HG03280 (cell line): ENCODE measurements at regions not wholly inside any gene's neighbourhood (a gene's known extent, or its start where the extent isn't known, plus 50 kb on each side); places are given as distances from the start of the nearest gene placed in this dataset.

Experiments
- ATAC-seq: cut with Tn5 transposase; IDR thresholded peaks from one replicate; pipeline ENCODE4 v1.9.1; 2021; ENCODE audit warnings: mild to moderate bottlenecking, moderate library complexity; ENCODE audit not compliant: unreplicated experiment

- no peak for ATAC-seq
Measured at GRCh38 chr18:65414501-65414900, 336.3 kb upstream of the CDH7 start.

GRCh38 chr18:65411061-65411460 lies 339.8 kb upstream of the CDH7 start:
- ATAC-seq, result no peak

- ATAC-seq, result no peak
Measured at GRCh38 chr18:65409261-65409660, 341.6 kb upstream of the CDH7 start.

- ATAC-seq, result no peak
Measured at GRCh38 chr18:65403534-65403933, 347.3 kb upstream of the CDH7 start.

DNA sequence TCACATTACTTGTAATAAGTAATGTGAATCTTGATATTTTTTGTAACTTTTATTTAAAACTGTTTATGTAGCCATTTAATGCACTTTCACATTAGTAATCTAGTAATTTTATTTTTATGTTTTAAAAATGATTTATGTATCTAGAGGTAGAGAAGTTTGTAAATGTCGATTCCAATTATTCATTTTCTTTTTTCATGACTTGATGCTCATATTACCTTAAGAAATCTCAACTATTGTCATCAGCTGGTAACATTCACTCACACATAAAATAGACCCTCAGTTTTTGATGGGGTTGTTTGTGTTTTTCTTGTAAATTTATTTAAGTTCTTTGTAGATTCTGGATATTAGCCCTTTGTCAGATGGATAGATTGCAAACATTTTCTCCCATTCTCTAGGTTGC lies 351.7 kb upstream of the CDH7 start:
- ATAC-seq, result no peak

GRCh38 chr18:65398347-65399075 lies 352.3 kb upstream of the CDH7 start:
- ATAC-seq, result no peak

DNA sequence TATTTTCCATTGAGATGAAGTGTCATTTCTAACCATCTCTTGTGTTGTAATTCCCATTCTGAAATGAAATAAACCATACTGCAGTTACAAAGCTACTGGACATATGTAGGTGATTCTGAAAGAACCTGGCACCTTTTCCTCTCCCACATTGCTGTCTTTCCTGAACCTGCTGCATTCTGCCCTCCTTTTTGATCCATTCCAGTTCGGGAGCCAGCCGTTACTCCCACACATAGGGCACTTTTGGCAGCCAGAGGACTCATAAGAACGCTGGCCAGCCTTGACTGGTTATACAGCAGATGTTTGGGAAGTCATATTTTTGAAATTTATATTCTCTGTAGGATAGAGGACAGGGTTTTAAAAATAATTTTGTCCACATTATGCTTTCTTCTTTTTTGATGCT lies 369.8 kb upstream of the CDH7 start:
- ATAC-seq, result no peak

DNA sequence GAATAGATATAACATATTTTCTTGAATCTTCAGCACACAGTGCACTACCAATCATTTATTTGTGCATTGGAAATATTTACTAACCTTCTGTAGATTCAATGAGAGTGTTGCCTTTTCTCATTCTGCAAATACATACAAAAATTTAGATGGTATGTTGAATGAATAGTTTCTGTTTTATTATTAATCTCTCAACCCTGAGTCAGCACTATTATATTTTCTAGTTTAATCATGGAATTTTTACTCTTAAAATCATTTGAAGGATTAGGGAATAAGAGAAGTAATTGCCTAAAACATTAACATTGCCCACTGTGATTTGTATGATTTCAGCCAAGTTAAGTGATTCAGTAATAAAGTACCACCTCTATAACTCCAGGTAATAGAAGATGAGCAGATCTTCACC lies 370.2 kb upstream of the CDH7 start:
- ATAC-seq, result no peak

GRCh38 chr18:65372904-65373303 lies 377.9 kb upstream of the CDH7 start:
- ATAC-seq, result no peak

GRCh38 chr18:65365245-65365980 lies 385.4 kb upstream of the CDH7 start:
- no peak for ATAC-seq

DNA sequence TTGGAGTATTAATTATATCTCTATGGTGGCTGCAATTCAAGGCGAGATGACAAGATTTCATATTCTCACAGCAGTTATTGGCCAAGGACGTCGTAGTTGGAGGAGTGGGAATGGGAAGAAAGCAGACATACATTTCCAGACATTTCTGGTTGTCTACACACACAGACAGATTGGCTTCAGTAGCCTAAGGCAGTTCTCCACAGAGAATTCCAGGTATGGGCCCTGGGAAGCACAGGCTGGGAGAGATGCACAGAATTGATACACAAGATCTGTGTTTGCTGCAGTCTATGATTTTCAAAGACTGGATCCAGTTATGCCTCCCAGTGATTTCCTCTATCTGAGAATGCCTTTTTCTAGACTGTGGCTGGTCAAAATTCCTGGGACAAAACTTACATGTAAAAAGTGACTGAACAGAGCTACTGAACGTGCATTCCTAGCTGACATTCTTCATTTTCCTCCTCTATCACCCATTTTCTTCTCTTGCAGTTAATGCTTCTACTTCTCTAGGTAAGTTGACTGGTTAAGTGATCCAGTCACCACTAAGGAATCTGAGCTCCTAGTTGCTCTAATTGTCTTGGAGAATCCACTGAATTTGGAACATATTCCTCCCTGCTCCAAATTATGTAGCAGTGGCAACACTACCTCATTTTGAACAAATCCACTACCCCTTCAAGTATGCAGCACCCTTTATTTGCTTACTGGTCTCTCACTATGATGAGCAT lies 386.7 kb upstream of the CDH7 start:
- ATAC-seq, result no peak

DNA sequence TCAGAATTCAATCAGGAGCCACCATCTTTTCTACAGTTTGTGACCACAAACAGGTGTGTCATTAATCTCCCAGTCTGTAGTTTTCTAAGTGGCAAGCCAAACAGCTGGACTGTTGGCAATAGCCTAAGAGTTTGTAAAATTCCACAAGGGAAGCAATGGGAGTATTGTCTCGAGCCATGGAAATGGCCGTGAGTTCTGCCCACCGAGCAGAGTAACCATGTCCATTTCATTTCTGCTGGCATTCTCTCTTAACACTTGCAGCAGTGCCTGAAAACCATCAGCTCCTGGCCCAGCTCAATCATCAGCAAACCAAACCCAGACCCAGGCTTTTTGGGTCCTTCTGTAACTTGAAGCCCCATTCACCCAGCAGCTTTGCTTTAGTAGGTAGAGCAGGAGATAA lies 387.8 kb upstream of the CDH7 start:
- no peak for ATAC-seq

DNA sequence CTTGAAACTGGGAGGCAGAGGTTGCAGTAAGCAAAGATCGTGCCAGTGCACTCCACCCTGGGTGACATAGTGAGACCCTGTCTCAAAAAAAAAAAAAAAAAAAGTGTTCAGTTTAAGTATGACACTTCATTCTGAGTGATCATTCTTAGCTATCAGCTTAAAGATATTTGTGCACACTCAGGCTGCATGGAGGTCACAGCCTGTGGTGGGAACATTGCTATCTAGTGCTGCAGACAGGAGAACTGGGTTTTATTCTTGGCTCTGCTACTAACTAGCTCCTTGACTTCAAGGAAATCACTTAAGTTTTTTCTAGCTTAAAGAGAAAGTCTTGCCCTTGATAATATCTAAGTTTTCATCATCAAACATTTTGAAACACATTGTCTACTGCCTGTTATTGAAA lies 391.3 kb upstream of the CDH7 start:
- no peak for ATAC-seq

- no peak for ATAC-seq
Measured at GRCh38 chr18:65358306-65358705, 392.5 kb upstream of the CDH7 start.

- no peak for ATAC-seq
Measured at GRCh38 chr18:65352186-65352585, 398.6 kb upstream of the CDH7 start.

- no peak for ATAC-seq
Measured at GRCh38 chr18:65349635-65350034, 401.2 kb upstream of the CDH7 start.

GRCh38 chr18:65347446-65347845 lies 403.4 kb upstream of the CDH7 start:
- no peak for ATAC-seq

- no peak for ATAC-seq
Measured at GRCh38 chr18:65346086-65346485, 404.7 kb upstream of the CDH7 start.

GRCh38 chr18:65343571-65343970 lies 407.2 kb upstream of the CDH7 start:
- no peak for ATAC-seq

- no peak for ATAC-seq
Measured at GRCh38 chr18:65336411-65336810, 414.4 kb upstream of the CDH7 start.

DNA sequence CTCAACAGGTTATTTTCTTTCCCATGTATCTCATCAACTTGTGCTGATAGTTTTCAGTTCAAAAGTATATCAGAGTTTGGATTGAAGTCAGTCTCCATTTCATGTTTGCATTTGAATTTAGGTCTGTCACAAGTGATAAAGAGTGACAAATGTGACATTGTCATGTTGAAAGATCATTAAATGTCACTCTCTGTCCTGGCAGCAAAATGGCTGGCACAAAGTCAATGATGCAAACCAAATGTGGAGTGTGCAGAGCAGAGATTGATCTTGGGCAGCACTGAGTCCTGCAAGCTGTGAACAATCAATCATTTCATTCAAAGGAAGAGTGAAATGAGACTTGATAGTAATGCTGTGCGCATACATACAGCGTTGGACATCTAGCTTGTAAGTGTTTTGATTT lies 421.8 kb upstream of the CDH7 start:
- no peak for ATAC-seq

- ATAC-seq, result no peak
Measured at GRCh38 chr18:65326805-65327204, 424.0 kb upstream of the CDH7 start.
